Smooth muscle cell (in vitro differentiated cells): ENCODE measurements at regions not wholly inside any gene's neighbourhood (a gene's known extent, or its start where the extent isn't known, plus 50 kb on each side); places are given as distances from the start of the nearest gene placed in this dataset.

Experiments used
- DNase-seq: peaks from one replicate; lab custom pipeline; 2025; ENCODE audit not compliant: unreplicated experiment; lab: John Stamatoyannopoulos, UW
- H2AFZ ChIP-seq: fragments of 200-600 bp; sonication (generic); 2 replicates; pipeline ENCODE4 v1.6.0; 2016; ENCODE audit warnings: antibody characterized with exemption, low read depth, mild to moderate bottlenecking
- H3F3A ChIP-seq: fragments of 200-600 bp; sonication (generic); 2 replicates; pipeline ENCODE4 v1.6.0; 2017; ENCODE audit warnings: antibody characterized with exemption, low read depth
- H3K27ac ChIP-seq: fragments of 200-600 bp; sonication (generic); 2 replicates; pipeline ENCODE4 v1.5.1; 2016; ENCODE audit warnings: low read depth, mild to moderate bottlenecking
- H3K27me3 ChIP-seq: fragments of 200-600 bp; sonication (generic); 2 replicates; pipeline ENCODE4 v1.6.1; 2016; ENCODE audit warnings: low read depth, mild to moderate bottlenecking
- H3K36me3 ChIP-seq: fragments of 200-600 bp; sonication (generic); 2 replicates; pipeline ENCODE4 v1.5.1; 2016; ENCODE audit warnings: low read depth
- H3K4me1 ChIP-seq: fragments of 200-600 bp; sonication (generic); 2 replicates; pipeline ENCODE4 v1.5.1; 2016; ENCODE audit warnings: low read depth
- H3K4me2 ChIP-seq: fragments of 200-600 bp; sonication (generic); 2 replicates; pipeline ENCODE4 v1.6.0; 2016; ENCODE audit warnings: mild to moderate bottlenecking
- H3K4me3 ChIP-seq: fragments of 200-600 bp; sonication (generic); 2 replicates; pipeline ENCODE4 v1.5.1; 2016; ENCODE audit warnings: mild to moderate bottlenecking
- H3K79me2 ChIP-seq: fragments of 200-600 bp; sonication (generic); 2 replicates; pipeline ENCODE4 v1.6.0; 2016; ENCODE audit warnings: low read depth, mild to moderate bottlenecking
- H3K9ac ChIP-seq: fragments of 200-600 bp; sonication (generic); 2 replicates; pipeline ENCODE4 v1.6.0; 2016; ENCODE audit warnings: low read depth
- H3K9me3 ChIP-seq: fragments of 200-600 bp; sonication (generic); replicated peaks from 2 replicates; pipeline ENCODE4 v1.5.1; 2016; ENCODE audit warnings: low read depth
- H4K20me1 ChIP-seq: fragments of 200-600 bp; sonication (generic); 2 replicates; pipeline ENCODE4 v1.6.0; 2016; ENCODE audit warnings: low read depth
- WGBS: methylation state at CpG from one replicate; pipeline ENCODE4 v1.1.7; 2016; ENCODE audit warnings: low lambda C conversion rate; 5-methylcytosine and 5-hydroxymethylcytosine counted together
- TF ChIP-seq, protein P1 (sequence below): fragments of 200-600 bp; sonication (generic); IDR thresholded peaks from 2 replicates; pipeline ENCODE4 v1.5.1; 2017; ENCODE audit warnings: borderline replicate concordance, mild to moderate bottlenecking, antibody characterized with exemption; ENCODE audit not compliant: insufficient read depth, poor library complexity, severe bottlenecking

DNA sequence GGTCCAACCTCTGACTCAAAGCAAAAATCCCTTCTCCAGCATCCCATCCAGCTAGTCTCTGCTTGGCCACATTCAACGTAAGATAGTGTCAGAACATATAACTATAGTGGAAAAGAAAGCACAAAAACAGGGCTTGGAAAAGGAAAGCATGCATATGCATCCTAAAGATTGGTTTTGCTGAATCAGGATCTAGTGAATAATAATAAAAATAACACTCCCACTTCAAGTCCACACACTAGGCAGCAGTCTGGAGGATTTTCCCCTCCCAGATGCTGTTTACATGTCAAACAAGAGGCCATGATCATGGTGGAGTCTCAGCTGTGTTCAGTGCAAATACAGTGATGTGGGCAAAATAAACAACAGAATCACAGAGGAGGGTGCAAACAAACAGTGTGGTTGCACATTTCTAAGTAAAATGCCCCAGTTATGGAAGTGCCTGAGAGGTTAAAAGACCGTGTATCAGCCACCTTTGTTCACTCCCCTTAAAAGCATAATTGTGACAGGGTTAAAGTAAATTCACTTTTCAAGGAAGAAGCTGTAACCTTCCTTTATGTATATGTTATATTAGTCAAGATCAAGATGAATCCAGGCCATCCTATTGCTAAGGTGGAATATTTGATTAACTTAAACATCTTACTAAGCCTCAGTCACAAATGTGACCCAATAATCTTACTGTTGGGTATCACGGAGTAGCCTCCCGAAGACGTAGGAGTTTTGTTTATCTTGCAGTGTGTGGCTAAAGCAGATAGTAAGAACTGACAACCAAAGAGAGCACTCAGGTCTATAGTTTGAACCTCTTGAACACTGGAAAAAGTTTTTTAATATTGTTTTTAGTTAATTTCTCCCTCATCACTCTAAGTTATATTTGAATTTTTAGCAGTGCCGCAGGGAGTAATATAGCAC is 424.5 kb downstream of the SOX2 start:
- H3K27me3 ChIP-seq = peaks cover 21% of the 10 kb centered on the region
- H2AFZ ChIP-seq = no peak overlapping the region
- H3K36me3 ChIP-seq = no peaks in the 10 kb centered on the region
- no peaks in the 10 kb centered on the region for H3K4me1 ChIP-seq
- no peaks in the 10 kb centered on the region for H3F3A ChIP-seq
- H4K20me1 ChIP-seq = no peaks in the 10 kb centered on the region
- H3K79me2 ChIP-seq = no peaks in the 10 kb centered on the region
- DNase-seq = no peak
- WGBS = 70% methylated on average over 6 of the region's 6 CpGs
- H3K4me3 ChIP-seq = no peak overlapping the region
- H3K27ac ChIP-seq = no peak overlapping the region
- no peak overlapping the region for H3K4me2 ChIP-seq
- H3K9ac ChIP-seq = no peak overlapping the region
- H3K9me3 ChIP-seq = no peaks in the 10 kb centered on the region
- TF ChIP-seq, protein P1, sequence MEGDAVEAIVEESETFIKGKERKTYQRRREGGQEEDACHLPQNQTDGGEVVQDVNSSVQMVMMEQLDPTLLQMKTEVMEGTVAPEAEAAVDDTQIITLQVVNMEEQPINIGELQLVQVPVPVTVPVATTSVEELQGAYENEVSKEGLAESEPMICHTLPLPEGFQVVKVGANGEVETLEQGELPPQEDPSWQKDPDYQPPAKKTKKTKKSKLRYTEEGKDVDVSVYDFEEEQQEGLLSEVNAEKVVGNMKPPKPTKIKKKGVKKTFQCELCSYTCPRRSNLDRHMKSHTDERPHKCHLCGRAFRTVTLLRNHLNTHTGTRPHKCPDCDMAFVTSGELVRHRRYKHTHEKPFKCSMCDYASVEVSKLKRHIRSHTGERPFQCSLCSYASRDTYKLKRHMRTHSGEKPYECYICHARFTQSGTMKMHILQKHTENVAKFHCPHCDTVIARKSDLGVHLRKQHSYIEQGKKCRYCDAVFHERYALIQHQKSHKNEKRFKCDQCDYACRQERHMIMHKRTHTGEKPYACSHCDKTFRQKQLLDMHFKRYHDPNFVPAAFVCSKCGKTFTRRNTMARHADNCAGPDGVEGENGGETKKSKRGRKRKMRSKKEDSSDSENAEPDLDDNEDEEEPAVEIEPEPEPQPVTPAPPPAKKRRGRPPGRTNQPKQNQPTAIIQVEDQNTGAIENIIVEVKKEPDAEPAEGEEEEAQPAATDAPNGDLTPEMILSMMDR = no peak

DNA sequence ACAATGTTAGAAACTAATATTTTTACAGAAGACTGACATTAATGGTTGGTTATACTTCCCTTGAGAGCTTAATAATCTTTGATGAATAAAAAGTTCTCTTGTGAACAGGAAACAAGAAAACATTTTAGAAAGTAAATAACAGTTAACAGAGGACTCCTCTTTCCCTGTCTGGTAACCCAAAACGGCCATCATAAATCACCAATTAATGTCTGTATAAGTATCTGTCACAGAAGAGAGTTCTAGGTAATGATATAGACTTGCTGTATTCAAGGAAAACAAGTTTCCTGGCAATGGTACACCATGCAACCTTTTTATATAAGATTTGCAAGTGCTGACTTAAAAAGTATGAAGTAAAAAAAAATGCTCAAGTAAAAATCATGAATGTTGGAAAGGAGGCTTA is 426.7 kb downstream of the SOX2 start:
- no peaks in the 10 kb centered on the region for H4K20me1 ChIP-seq
- H3K9ac ChIP-seq = no peak overlapping the region
- H3K27ac ChIP-seq = no peak overlapping the region
- H3K4me2 ChIP-seq = no peak overlapping the region
- H3K36me3 ChIP-seq = no peaks in the 10 kb centered on the region
- H3K4me3 ChIP-seq = no peak overlapping the region
- H3K9me3 ChIP-seq = no peaks in the 10 kb centered on the region
- H3F3A ChIP-seq = no peaks in the 10 kb centered on the region
- no peak for DNase-seq
- H3K4me1 ChIP-seq = peaks cover 9% of the 10 kb centered on the region
- H3K79me2 ChIP-seq = no peaks in the 10 kb centered on the region
- TF ChIP-seq, protein P1 = no peak
- 75% methylated on average over 1 of the region's 1 CpG for WGBS
- H3K27me3 ChIP-seq = peaks cover 30% of the 10 kb centered on the region
- no peak overlapping the region for H2AFZ ChIP-seq

DNA sequence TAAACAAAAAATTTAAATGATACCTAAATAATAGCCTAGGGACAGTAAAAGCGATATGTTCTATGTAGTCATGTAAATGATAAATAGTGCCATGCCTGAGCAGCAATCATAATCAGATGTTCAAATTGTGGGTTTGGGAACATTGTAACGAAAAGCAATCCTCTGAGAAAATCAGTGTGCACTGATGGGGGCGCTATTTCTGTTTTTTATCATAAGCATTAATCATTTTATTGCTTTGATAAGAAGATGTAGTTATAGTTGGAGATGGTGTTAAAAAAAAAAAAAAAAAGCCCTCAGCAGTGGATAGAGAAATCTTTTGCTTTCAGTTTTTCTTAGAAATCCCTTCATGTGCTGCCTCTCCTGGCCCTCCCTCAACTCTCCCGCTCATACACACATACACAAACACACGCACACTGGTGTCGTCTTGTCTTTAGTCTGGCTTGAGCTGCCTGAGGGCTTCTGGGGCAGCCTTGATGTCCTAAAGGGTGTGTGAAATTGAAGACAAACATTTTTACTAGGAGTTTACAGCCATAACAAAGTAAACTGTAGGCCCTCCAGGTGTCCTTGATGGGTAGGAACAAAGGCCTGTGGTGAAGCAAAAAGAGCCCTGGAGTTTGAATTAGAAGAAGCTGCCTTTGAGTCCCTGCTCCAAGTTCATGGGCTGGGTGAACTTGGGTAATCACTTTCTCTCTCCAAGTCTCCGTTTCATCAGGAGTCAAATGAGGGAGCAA is 428.1 kb downstream of the SOX2 start:
- Histone ChIP-seq H3K36me3 (no peaks in the 10 kb centered on the region), H3K9me3 (no peaks in the 10 kb centered on the region), H3K4me2 (no peak overlapping the region), H3K79me2 (no peaks in the 10 kb centered on the region), H3F3A (no peaks in the 10 kb centered on the region), H2AFZ (no peak overlapping the region), H3K9ac (no peak overlapping the region), H3K27me3 (peaks cover 43% of the 10 kb centered on the region), H3K4me3 (no peak overlapping the region), H3K4me1 (peaks cover 11% of the 10 kb centered on the region), H3K27ac (no peak overlapping the region), H4K20me1 (no peaks in the 10 kb centered on the region)
- no peak for DNase-seq
- TF ChIP-seq, protein P1 = peak; percentile 23
- WGBS = 46% methylated on average over 7 of the region's 7 CpGs
